Liver (tissue), 8 donors: ENCODE measurements at regions not wholly inside any gene's neighbourhood (a gene's known extent, or its start where the extent isn't known, plus 50 kb on each side); places are given as distances from the start of the nearest gene placed in this dataset.
"Not testable (repeated sequence)": the region's sequence is repeated elsewhere in the genome, so short reads cannot be mapped to it uniquely, and the experiment has no call there.

Experiments
- DNase-seq: peaks from one replicate; pipeline ENCODE4 v3.0.0-alpha.2; 2017; ENCODE audit warnings: low spot score
- H3K27ac ChIP-seq, 2 donors: one replicate each; pipeline ENCODE4 v1.7.0; 2013; ENCODE audit warnings: inconsistent platforms in 2 of 2, low read length in 2 of 2, control low read depth in 1 of 2, low read depth in 1 of 2, mild to moderate bottlenecking in 1 of 2
- H3K27me3 ChIP-seq, 4 donors: one replicate each; pipeline versions ENCODE4 v1.6.1 to v1.7.0; 2013; ENCODE audit warnings: low read length in 3 of 4, inconsistent platforms in 1 of 4, mild to moderate bottlenecking in 1 of 4, moderate library complexity in 1 of 4; ENCODE audit not compliant: control insufficient read depth in 4 of 4, insufficient read depth in 4 of 4
- H3K36me3 ChIP-seq, 4 donors: one replicate each; pipeline versions ENCODE4 v1.6.1 to v1.7.0; 2013; ENCODE audit warnings: low read length in 3 of 4, mild to moderate bottlenecking in 3 of 4, low read depth in 1 of 4, moderate library complexity in 1 of 4; ENCODE audit not compliant: control insufficient read depth in 4 of 4, insufficient read depth in 3 of 4
- H3K4me1 ChIP-seq, 4 donors: one replicate each; pipeline versions ENCODE4 v1.6.1 to v1.7.0; 2013; ENCODE audit warnings: low read length in 3 of 4, mild to moderate bottlenecking in 3 of 4, moderate library complexity in 1 of 4; ENCODE audit not compliant: control insufficient read depth in 4 of 4, insufficient read depth in 4 of 4
- H3K4me3 ChIP-seq, 3 donors: one replicate each; pipeline versions ENCODE4 v1.6.1 to v1.7.0; 2013; ENCODE audit warnings: low read length in 3 of 3, control low read depth in 1 of 3, low read depth in 1 of 3, mild to moderate bottlenecking in 1 of 3
- H3K9ac ChIP-seq, 2 donors: one replicate each; pipeline ENCODE4 v1.7.0; 2013; ENCODE audit warnings: low read length in 2 of 2, mild to moderate bottlenecking in 2 of 2, moderate library complexity in 2 of 2, control low read depth in 1 of 2, low read depth in 1 of 2
- H3K9me3 ChIP-seq, 4 donors: one replicate each; pipeline versions ENCODE4 v1.6.1 to v1.7.0; 2013; ENCODE audit warnings: low read length in 3 of 4; ENCODE audit not compliant: control insufficient read depth in 4 of 4
- ATF3 ChIP-seq: IDR thresholded peaks from 2 replicates; pipeline ENCODE4 v1.6.1; 2016; ENCODE audit warnings: antibody characterized with exemption
- CTCF ChIP-seq: fragments of 150-350 bp; IDR thresholded peaks from 2 replicates; pipeline ENCODE4 v1.5.1; 2017; ENCODE audit warnings: improper control_type of control experiment, low read depth, low read length; ENCODE audit not compliant: missing input control
- EGR1 ChIP-seq, 2 donors: IDR thresholded peaks; 2 replicates each; pipeline ENCODE4 v1.6.1; 2016 to 2018; ENCODE audit warnings: antibody characterized with exemption in 2 of 2, low read depth in 2 of 2
- FOXA1 ChIP-seq: IDR thresholded peaks from 2 replicates; pipeline ENCODE4 v1.6.1; 2016; ENCODE audit warnings: antibody characterized with exemption
- GABPA ChIP-seq, 2 donors: IDR thresholded peaks in 1 of 2; conservative IDR thresholded peaks in 1 of 2; 2 replicates each; pipeline ENCODE4 v1.6.1; 2016; ENCODE audit warnings: antibody characterized with exemption in 2 of 2, mild to moderate bottlenecking in 1 of 2, moderate library complexity in 1 of 2
- HNF4A ChIP-seq, 2 donors: conservative IDR thresholded peaks; 2 replicates each; pipeline ENCODE4 v1.6.1; 2016; ENCODE audit warnings: antibody characterized with exemption in 2 of 2, mild to moderate bottlenecking in 2 of 2
- JUND ChIP-seq, 2 donors: IDR thresholded peaks; 2 replicates each; pipeline ENCODE4 v1.6.1; 2016; ENCODE audit warnings: antibody characterized with exemption in 2 of 2
- NR2F2 ChIP-seq: IDR thresholded peaks from 2 replicates; pipeline ENCODE4 v1.6.1; 2016; ENCODE audit warnings: antibody characterized with exemption
- RAD21 ChIP-seq, 2 donors: IDR thresholded peaks; 2 replicates each; pipeline ENCODE4 v1.6.1; 2016; ENCODE audit warnings: antibody characterized with exemption in 2 of 2, mild to moderate bottlenecking in 2 of 2
- ZBTB33 ChIP-seq: IDR thresholded peaks from 2 replicates; pipeline ENCODE4 v1.6.1; 2016; ENCODE audit warnings: antibody characterized with exemption
- WGBS: extraction: QIAGEN DNeasy Blood & Tissue Kit; methylation state at CpG from one replicate; pipeline ENCODE4 v1.1.7; 2013; 5-methylcytosine and 5-hydroxymethylcytosine counted together
- donor health status: healthy.
- donor health status: healthy.
- donor health status: healthy.
- donor health status: healthy.
- donor health status: healthy.

GRCh38 chr3:10733297-10733696 is 82.7 kb upstream of the SLC6A11 start:
- TF ChIP-seq JUND (IDR thresholded peaks at IDR 0.05): no peak
- H3K4me1 ChIP-seq: no peaks in the 10 kb centered on the region
- no peak overlapping the region for H3K9ac ChIP-seq
- no peak for DNase-seq
- H3K36me3 ChIP-seq: no peaks in the 10 kb centered on the region
- peaks cover 0 to 12% (median 4%) of the 10 kb centered on the region in 4 donors for H3K27me3 ChIP-seq
- no peak overlapping the region for H3K4me3 ChIP-seq
- H3K27ac ChIP-seq: no peak overlapping the region
- peaks cover 3 to 14% (median 5%) of the 10 kb centered on the region in 4 donors for H3K9me3 ChIP-seq

- H3K9ac ChIP-seq, H3K36me3 ChIP-seq, H3K4me3 ChIP-seq, DNase-seq, H3K4me1 ChIP-seq, H3K27ac ChIP-seq: not testable (repeated sequence)
- peaks cover 0 to 11% (median 5%) of the 10 kb centered on the region in 4 donors for H3K27me3 ChIP-seq
- H3K9me3 ChIP-seq: peaks cover 3 to 14% (median 5%) of the 10 kb centered on the region in 4 donors
- WGBS: 68% methylated on average over 3 of the region's 3 CpGs
Measured at GRCh38 chr3:10736444-10736843, 79.6 kb upstream of the SLC6A11 start.

- no peak for DNase-seq
- no peak overlapping the region for H3K4me3 ChIP-seq
- WGBS: 88% methylated on average over 7 of the region's 7 CpGs
- TF ChIP-seq ATF3: no peak
- TF ChIP-seq EGR1 (IDR thresholded peaks at IDR 0.05; ENCODE audit: low read depth in 2 of 2): no peak
- no peak for TF ChIP-seq ZBTB33
- TF ChIP-seq JUND (IDR thresholded peaks at IDR 0.05): no peak
- TF ChIP-seq CTCF: no peak
- TF ChIP-seq FOXA1: no peak
- TF ChIP-seq HNF4A (conservative IDR thresholded peaks at IDR 0.05): no peak
- no peak for TF ChIP-seq RAD21 (IDR thresholded peaks at IDR 0.05)
- TF ChIP-seq GABPA (IDR thresholded peaks at IDR 0.05 in 1 of 2, conservative IDR thresholded peaks at IDR 0.05 in 1 of 2): no peak
- TF ChIP-seq NR2F2: no peak
- no peaks in the 10 kb centered on the region for H3K36me3 ChIP-seq
- H3K9ac ChIP-seq: no peak overlapping the region
- H3K27me3 ChIP-seq: peaks cover 0 to 11% (median 5%) of the 10 kb centered on the region in 4 donors
- peaks cover 0 to 4% (median 2%) of the 10 kb centered on the region in 4 donors for H3K4me1 ChIP-seq
- H3K27ac ChIP-seq: no peak overlapping the region
- peaks cover 0 to 9% (median 5%) of the 10 kb centered on the region in 4 donors for H3K9me3 ChIP-seq
Measured at GRCh38 chr3:10737785-10738184, 78.2 kb upstream of the SLC6A11 start.
